ENCODE measurements at regions not wholly inside any gene's neighbourhood (a gene's known extent, or its start where the extent isn't known, plus 50 kb on each side); places are given as distances from the start of the nearest gene placed in this dataset.

DNA sequence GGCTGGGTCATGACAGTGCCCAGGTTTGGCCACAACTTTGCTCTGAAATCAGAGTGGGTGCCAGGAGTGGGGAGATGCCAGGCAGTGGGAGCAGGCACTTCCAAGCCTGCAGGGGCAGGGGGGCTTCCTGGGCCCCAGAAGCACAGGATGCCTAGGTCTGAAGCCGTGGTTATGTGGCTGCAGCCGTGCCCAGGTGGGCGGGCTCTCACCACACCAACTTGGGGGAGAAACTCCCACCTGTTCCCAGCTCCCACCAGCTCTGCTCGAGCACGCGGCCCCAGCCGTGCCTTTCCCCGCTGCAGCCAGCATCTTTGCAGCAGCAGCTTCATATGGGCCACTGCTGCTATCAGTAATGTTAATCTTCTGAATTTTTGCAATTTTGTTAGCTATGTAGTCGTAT is 331.4 kb downstream of the USP25 start:
- Histone ChIP-seq H3K36me3 (ENCODE audit: low read depth) (no peaks in the 10 kb centered on the region), H3K27me3 (ENCODE audit: insufficient read depth, poor library complexity, severe bottlenecking) (peaks cover 3% of the 10 kb centered on the region), H3K9me3 (ENCODE audit: severe bottlenecking) (no peaks in the 10 kb centered on the region), H3K4me3 (ENCODE audit: severe bottlenecking) (no peak overlapping the region), H3K4me1 (ENCODE audit: insufficient read depth, poor library complexity, severe bottlenecking) (no peaks in the 10 kb centered on the region), H3K27ac (ENCODE audit: poor library complexity, severe bottlenecking) (no peak overlapping the region)
- ATAC-seq (ENCODE audit: low read depth) (no peak), DNase-seq (ENCODE audit: low spot score) (no peak)
- TF ChIP-seq CTCF (IDR thresholded peaks at IDR 0.05; ENCODE audit: poor library complexity, severe bottlenecking) = no peak

DNA sequence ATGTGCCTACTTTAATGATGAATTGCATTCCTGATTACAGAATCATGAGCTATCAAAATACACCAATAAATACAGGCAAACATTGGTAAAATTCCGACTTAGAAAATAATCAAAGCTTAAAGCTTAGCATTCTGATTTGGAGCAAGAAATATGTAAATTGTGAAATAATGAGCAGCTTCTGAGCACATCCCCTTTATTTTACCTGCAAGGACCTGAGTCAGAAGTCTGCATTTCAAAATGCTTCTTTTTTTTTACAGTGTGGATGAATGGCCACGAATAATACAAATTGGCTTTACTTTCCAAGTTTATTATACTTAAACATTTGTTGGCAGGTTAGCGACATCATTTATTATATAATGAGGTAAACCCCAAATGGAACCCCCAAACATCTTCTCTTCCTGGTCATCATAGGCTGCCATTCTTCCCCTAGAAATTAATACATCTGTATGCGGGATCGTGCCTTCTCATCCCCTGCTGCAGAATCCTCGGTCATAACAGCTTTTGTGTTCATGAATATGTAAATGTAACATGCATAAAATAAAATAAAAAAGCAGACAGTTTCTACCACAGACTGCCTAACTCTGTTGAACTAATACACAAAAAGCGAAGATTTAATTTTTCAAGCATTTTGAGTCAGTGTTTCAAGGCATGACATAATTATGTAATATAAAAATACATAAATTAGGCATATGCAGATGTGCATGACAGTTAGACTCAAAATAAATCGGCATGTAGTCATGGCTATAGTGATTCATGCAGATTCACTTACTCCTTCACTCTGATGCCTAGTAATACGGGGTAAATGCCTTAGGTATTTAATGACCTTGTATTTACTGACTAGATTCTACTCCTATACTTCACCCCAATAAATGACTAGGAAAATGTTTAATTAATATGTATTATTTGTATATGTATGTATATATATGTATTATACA is 339.7 kb downstream of the USP25 start:
- no peaks in the 10 kb centered on the region for H3K27me3 ChIP-seq (ENCODE audit: insufficient read depth, poor library complexity, severe bottlenecking)
- no peaks in the 10 kb centered on the region for H3K9me3 ChIP-seq (ENCODE audit: severe bottlenecking)
- no peak for TF ChIP-seq CTCF (IDR thresholded peaks at IDR 0.05; ENCODE audit: poor library complexity, severe bottlenecking)
- H3K36me3 ChIP-seq (ENCODE audit: low read depth) = no peaks in the 10 kb centered on the region
- ATAC-seq (ENCODE audit: low read depth) = peak; percentile 31; the same call in 1 of the 3 replicates
- no peak overlapping the region for H3K4me3 ChIP-seq (ENCODE audit: severe bottlenecking)
- peaks cover 3% of the 10 kb centered on the region for H3K4me1 ChIP-seq (ENCODE audit: insufficient read depth, poor library complexity, severe bottlenecking)
- no peak for DNase-seq (ENCODE audit: low spot score)
- no peak overlapping the region for H3K27ac ChIP-seq (ENCODE audit: poor library complexity, severe bottlenecking)

- peak; percentile 10 for TF ChIP-seq CTCF (IDR thresholded peaks at IDR 0.05; ENCODE audit: poor library complexity, severe bottlenecking)
- Histone ChIP-seq H3K9me3 (ENCODE audit: severe bottlenecking) (no peaks in the 10 kb centered on the region), H3K36me3 (ENCODE audit: low read depth) (no peaks in the 10 kb centered on the region), H3K27ac (ENCODE audit: poor library complexity, severe bottlenecking) (no peak overlapping the region), H3K27me3 (ENCODE audit: insufficient read depth, poor library complexity, severe bottlenecking) (no peaks in the 10 kb centered on the region), H3K4me3 (ENCODE audit: severe bottlenecking) (no peak overlapping the region), H3K4me1 (ENCODE audit: insufficient read depth, poor library complexity, severe bottlenecking) (peaks cover 3% of the 10 kb centered on the region)
- DNase-seq (ENCODE audit: low spot score) (no peak), ATAC-seq (ENCODE audit: low read depth) (peak; percentile 33; the same call in 1 of the 3 replicates)
These were observed 340.4 kb downstream of the USP25 start for GRCh38 chr21:16070207-16070651.

DNA sequence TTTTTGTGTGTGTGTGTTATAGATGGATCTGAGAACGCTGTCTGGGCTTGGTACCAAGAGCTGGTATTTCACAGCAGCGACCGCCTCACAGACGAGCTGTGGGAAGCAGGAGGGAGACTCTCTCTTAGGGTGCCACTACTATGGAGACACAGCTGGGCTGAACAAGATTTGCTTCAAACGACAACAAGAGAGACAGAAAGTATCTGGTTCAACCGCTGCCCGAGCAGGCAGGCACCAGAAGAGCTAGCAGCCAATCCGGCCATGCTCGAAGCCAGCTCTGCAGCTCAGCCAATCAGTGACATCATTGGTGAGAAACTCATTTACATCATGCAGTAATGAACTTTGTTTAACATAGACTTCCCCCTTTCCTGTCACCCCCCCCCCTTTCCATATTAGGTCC is 341.3 kb downstream of the USP25 start:
- DNase-seq (ENCODE audit: low spot score) = no peak
- H3K27ac ChIP-seq (ENCODE audit: poor library complexity, severe bottlenecking) = no peak overlapping the region
- H3K4me1 ChIP-seq (ENCODE audit: insufficient read depth, poor library complexity, severe bottlenecking) = peaks cover 3% of the 10 kb centered on the region
- no peaks in the 10 kb centered on the region for H3K27me3 ChIP-seq (ENCODE audit: insufficient read depth, poor library complexity, severe bottlenecking)
- H3K9me3 ChIP-seq (ENCODE audit: severe bottlenecking) = no peaks in the 10 kb centered on the region
- H3K36me3 ChIP-seq (ENCODE audit: low read depth) = no peaks in the 10 kb centered on the region
- ATAC-seq (ENCODE audit: low read depth) = no peak
- H3K4me3 ChIP-seq (ENCODE audit: severe bottlenecking) = no peak overlapping the region
- TF ChIP-seq CTCF (IDR thresholded peaks at IDR 0.05; ENCODE audit: poor library complexity, severe bottlenecking) = no peak

- Histone ChIP-seq H3K27ac (ENCODE audit: poor library complexity, severe bottlenecking) (no peak overlapping the region), H3K36me3 (ENCODE audit: low read depth) (no peaks in the 10 kb centered on the region), H3K4me3 (ENCODE audit: severe bottlenecking) (no peak overlapping the region), H3K27me3 (ENCODE audit: insufficient read depth, poor library complexity, severe bottlenecking) (no peaks in the 10 kb centered on the region), H3K4me1 (ENCODE audit: insufficient read depth, poor library complexity, severe bottlenecking) (peaks cover 3% of the 10 kb centered on the region), H3K9me3 (ENCODE audit: severe bottlenecking) (no peaks in the 10 kb centered on the region)
- TF ChIP-seq CTCF (IDR thresholded peaks at IDR 0.05; ENCODE audit: poor library complexity, severe bottlenecking) = no peak
- ATAC-seq (ENCODE audit: low read depth) (no peak), DNase-seq (ENCODE audit: low spot score) (no peak)
These were observed 342.0 kb downstream of the USP25 start for GRCh38 chr21:16071761-16072160.

Measured in RWPE2 (cell line).